HCT116 (cell line): ENCODE measurements at regions not wholly inside any gene's neighbourhood (a gene's known extent, or its start where the extent isn't known, plus 50 kb on each side); places are given as distances from the start of the nearest gene placed in this dataset.

Source experiments
- ATAC-seq: fragments of 200-7000 bp; cut with Tn5 transposase; 2 replicates; pipeline ENCODE4 v1.9.1; 2020; ENCODE audit warnings: mild to moderate bottlenecking, moderate library complexity
- BruUV-seq: library from RNA; stranded (reverse); fragments of 400-500 nt; replicated peaks from 2 replicates; lab custom pipeline; 2021; lab: Mats Ljungman, UMichigan
- CTCF ChIA-PET: fragments of 300-600 bp; sonication (Branson Sonifier 250); formaldehyde crosslinking; loops from one replicate; lab custom pipeline; 2021; ENCODE audit warnings: antibody characterized with exemption; lab: Charles Lee
- POLR2A ChIA-PET: fragments of 300-600, 350-600 bp; sonication (Branson Sonifier 250); formaldehyde crosslinking; loops from one replicate; lab custom pipeline; 2021; ENCODE audit warnings: antibody characterized with exemption; lab: Charles Lee
- RAD21 ChIA-PET, 2 experiments: fragments of 300-600 bp; sonication (Branson Sonifier 250); formaldehyde crosslinking; loops; one replicate each; lab custom pipeline; 2023; ENCODE audit warnings: low total read pairs in 2 of 2; ENCODE audit not compliant: uncharacterized antibody in 2 of 2, unreplicated experiment in 2 of 2, low non-redundant PET in 1 of 2; lab: Charles Lee
- DNase-seq: peaks from one replicate; pipeline ENCODE4 v3.0.0-alpha.2; 2010; ENCODE audit warnings: low read depth, low spot score
- H2AFZ ChIP-seq: fragments of 200-600 bp; shearing (Covaris generic), sonication (generic); 2 replicates; pipeline ENCODE4 v1.6.1; 2017; ENCODE audit warnings: low read depth, mixed run types, mixed read lengths, antibody characterized with exemption, low read length; ENCODE audit not compliant: poor library complexity, severe bottlenecking
- H3K27ac ChIP-seq: 2 replicates; pipeline ENCODE4 v1.5.1; 2012; ENCODE audit warnings: low read depth, low read length
- H3K27me3 ChIP-seq: fragments of 200-600 bp; sonication (generic); 2 replicates; pipeline ENCODE4 v1.6.1; 2016; ENCODE audit warnings: mixed run types, low read length, mixed read lengths; ENCODE audit not compliant: insufficient read depth
- H3K36me3 ChIP-seq, 2 experiments: fragments of 200-500 bp in 1 of 2; fragments of 200-600 bp in 1 of 2; sonication (Bioruptor generic) in 1 of 2; sonication (generic) in 1 of 2; 2 replicates each; pipeline versions ENCODE4 v1.5.1 to v1.6.1; 2014 to 2016; ENCODE audit warnings: low read length in 2 of 2, inconsistent platforms in 1 of 2, mixed read lengths in 1 of 2, mixed run types in 1 of 2; ENCODE audit not compliant: insufficient read depth in 2 of 2, control insufficient read depth in 1 of 2
- H3K4me1 ChIP-seq, 2 experiments: fragments of 200-600 bp in 1 of 2; sonication (generic) in 1 of 2; 2 replicates each; pipeline versions ENCODE4 v1.5.1 to v1.6.1; 2012 to 2017; ENCODE audit warnings: low read length in 2 of 2, inconsistent platforms in 1 of 2, mild to moderate bottlenecking in 1 of 2, mixed read lengths in 1 of 2, mixed run types in 1 of 2, moderate library complexity in 1 of 2; ENCODE audit not compliant: insufficient read depth in 2 of 2, control insufficient read depth in 1 of 2
- H3K4me2 ChIP-seq: fragments of 200-600 bp; sonication (generic); 2 replicates; pipeline ENCODE4 v1.6.1; 2017; ENCODE audit warnings: mixed run types, low read length, mixed read lengths
- H3K4me3 ChIP-seq, 2 experiments: fragments of 200-600 bp in 1 of 2; sonication (generic) in 1 of 2; replicated peaks in 1 of 2; 2 replicates each; pipeline ENCODE4 v1.5.1; 2011 to 2016; ENCODE audit warnings: low read length in 2 of 2, control low read depth in 1 of 2, low read depth in 1 of 2, mild to moderate bottlenecking in 1 of 2, mixed read lengths in 1 of 2, mixed run types in 1 of 2
- H3K79me2 ChIP-seq: fragments of 200-600 bp; sonication (generic); 2 replicates; pipeline ENCODE4 v1.6.1; 2017; ENCODE audit warnings: mild to moderate bottlenecking, mixed run types, low read length, moderate library complexity, mixed read lengths; ENCODE audit not compliant: insufficient read depth
- H3K9ac ChIP-seq: fragments of 200-600 bp; sonication (generic); 2 replicates; pipeline ENCODE4 v1.6.1; 2016; ENCODE audit warnings: low read length, mixed read lengths
- H3K9me2 ChIP-seq: fragments of 200-600 bp; sonication (generic), shearing (Covaris generic); 2 replicates; pipeline ENCODE4 v1.6.1; 2017; ENCODE audit warnings: mixed run types, mild to moderate bottlenecking, moderate library complexity; ENCODE audit not compliant: insufficient read depth
- H3K9me3 ChIP-seq, 2 experiments: fragments of 200-500 bp in 1 of 2; fragments of 200-600 bp in 1 of 2; sonication (Bioruptor generic) in 1 of 2; sonication (generic) in 1 of 2; 2 replicates each; pipeline ENCODE4 v1.6.1; 2014 to 2017; ENCODE audit warnings: low read length in 2 of 2, mixed read lengths in 2 of 2, inconsistent platforms in 1 of 2, low read depth in 1 of 2, mild to moderate bottlenecking in 1 of 2, mixed run types in 1 of 2, moderate library complexity in 1 of 2; ENCODE audit not compliant: control insufficient read depth in 1 of 2, insufficient read depth in 1 of 2
- H4K20me1 ChIP-seq: fragments of 200-600 bp; sonication (generic), shearing (Covaris generic); 2 replicates; pipeline ENCODE4 v1.6.1; 2017; ENCODE audit warnings: mixed run types, mild to moderate bottlenecking, moderate library complexity; ENCODE audit not compliant: insufficient read depth
- CBX3 ChIP-seq: IDR thresholded peaks from 2 replicates; pipeline ENCODE4 v1.6.1; 2012; ENCODE audit warnings: low read depth
- CTCF ChIP-seq, 3 experiments: fragments of 200-600 bp in 1 of 3; sonication (generic) in 1 of 3; IDR thresholded peaks in 2 of 3; conservative IDR thresholded peaks in 1 of 3; 2 replicates each; pipeline ENCODE4 v1.5.1; 2012 to 2017; ENCODE audit warnings: low read depth in 2 of 3, low read length in 2 of 3, antibody characterized with exemption in 1 of 3, borderline replicate concordance in 1 of 3, control low read depth in 1 of 3, mild to moderate bottlenecking in 1 of 3, mixed read lengths in 1 of 3, mixed run types in 1 of 3, moderate library complexity in 1 of 3; ENCODE audit not compliant: insufficient read depth in 1 of 3
- EGR1 ChIP-seq: IDR thresholded peaks from 2 replicates; pipeline ENCODE4 v1.6.1; 2012; ENCODE audit warnings: low read depth
- ELF1 ChIP-seq: IDR thresholded peaks from 2 replicates; pipeline ENCODE4 v1.6.1; 2012; ENCODE audit warnings: low read depth, borderline replicate concordance
- EZH2 ChIP-seq: fragments of 200-600 bp; sonication (generic); IDR thresholded peaks from 2 replicates; pipeline ENCODE4 v1.6.1; 2017; ENCODE audit warnings: antibody characterized with exemption, mixed run types
- EZH2phosphoT487 ChIP-seq: fragments of 200-600 bp; IDR thresholded peaks from 2 replicates; pipeline ENCODE4 v1.6.1; 2018; ENCODE audit warnings: antibody characterized with exemption, borderline replicate concordance
- FOSL1 ChIP-seq: IDR thresholded peaks from 2 replicates; pipeline ENCODE4 v1.6.1; 2012; ENCODE audit warnings: low read depth
- JUND ChIP-seq: IDR thresholded peaks from 2 replicates; pipeline ENCODE4 v1.6.1; 2012
- MAX ChIP-seq: IDR thresholded peaks from 2 replicates; pipeline ENCODE4 v1.6.1; 2012
- POLR2A ChIP-seq: IDR thresholded peaks from 2 replicates; pipeline ENCODE4 v1.7.0; 2011; ENCODE audit warnings: borderline replicate concordance; ENCODE audit not compliant: insufficient read depth, insufficient read length; ENCODE audit errors: extremely low read depth
- POLR2AphosphoS5 ChIP-seq: IDR thresholded peaks from 2 replicates; pipeline ENCODE4 v1.6.1; 2011; ENCODE audit warnings: mild to moderate bottlenecking, low read depth, low read length, moderate library complexity
- REST ChIP-seq: IDR thresholded peaks from 2 replicates; pipeline ENCODE4 v1.6.1; 2012; ENCODE audit warnings: low read depth
- SIN3A ChIP-seq: IDR thresholded peaks from 2 replicates; pipeline ENCODE4 v1.6.1; 2012; ENCODE audit warnings: low read depth
- SP1 ChIP-seq: IDR thresholded peaks from 2 replicates; pipeline ENCODE4 v1.6.1; 2012; ENCODE audit warnings: low read depth
- SRF ChIP-seq: IDR thresholded peaks from 2 replicates; pipeline ENCODE4 v1.6.1; 2012; ENCODE audit warnings: low read depth
- TCF7L2 ChIP-seq: IDR thresholded peaks from 2 replicates; pipeline ENCODE4 v1.7.0; 2011; ENCODE audit warnings: borderline replicate concordance, inconsistent platforms; ENCODE audit not compliant: insufficient read depth, insufficient read length; ENCODE audit errors: extremely low read depth
- YY1 ChIP-seq: IDR thresholded peaks from 2 replicates; pipeline ENCODE4 v1.6.1; 2011; ENCODE audit warnings: low read length, low read depth, moderate library complexity, mild to moderate bottlenecking; ENCODE audit not compliant: insufficient replicate concordance; ENCODE audit errors: extremely low read depth
- ZBTB33 ChIP-seq: IDR thresholded peaks from 2 replicates; pipeline ENCODE4 v1.6.1; 2011; ENCODE audit warnings: mild to moderate bottlenecking, low read length, moderate library complexity; ENCODE audit not compliant: insufficient replicate concordance; ENCODE audit errors: extremely low read depth
- ZFX ChIP-seq: fragments of 450-650 bp; IDR thresholded peaks from 2 replicates; pipeline ENCODE4 v1.6.1; 2017
- ZNF274 ChIP-seq: fragments of 200-500 bp; sonication (Bioruptor generic); IDR thresholded peaks from 2 replicates; pipeline ENCODE4 v1.6.1; 2014; ENCODE audit warnings: mild to moderate bottlenecking, low read depth, low read length, inconsistent platforms
- intact Hi-C: fragments of 100-400 bp; cut with micrococcal nuclease; formaldehyde crosslinking; loops from 2 replicates; pipeline ENCODE4 v1.10.0; 2022

- TF ChIP-seq CBX3, result no peak
- no peak for TF ChIP-seq JUND
- TF ChIP-seq EZH2, result no peak
- TF ChIP-seq ZBTB33, result no peak
- no peak for TF ChIP-seq ZNF274
- no peak for TF ChIP-seq ELF1
- TF ChIP-seq REST, result no peak
- no peak for TF ChIP-seq ZFX
- TF ChIP-seq SRF, result no peak
- no peak for TF ChIP-seq POLR2AphosphoS5
- no peak for TF ChIP-seq SIN3A
- TF ChIP-seq EZH2phosphoT487, result no peak
- no peak for TF ChIP-seq SP1
- TF ChIP-seq EGR1, result no peak
- no peak for TF ChIP-seq YY1
- TF ChIP-seq FOSL1, result no peak
- no peak for TF ChIP-seq MAX
- TF ChIP-seq CTCF (IDR thresholded peaks at IDR 0.05 in 2 of 3, conservative IDR thresholded peaks at IDR 0.05 in 1 of 3; ENCODE audit: borderline replicate concordance in 1 of 3, insufficient read depth in 1 of 3, low read depth in 2 of 3, low read length in 2 of 3), result no peak
- TF ChIP-seq TCF7L2, result no peak
- no peak for TF ChIP-seq POLR2A
- H3K9me3 ChIP-seq, result no peaks in the 10 kb centered on the region
- no peak for ATAC-seq
- no peaks in the 10 kb centered on the region for H4K20me1 ChIP-seq
- no peak overlapping the region for H3K4me3 ChIP-seq
- H3K9ac ChIP-seq, result no peak overlapping the region
- peaks cover 7 to 8% of the 10 kb centered on the region in 2 experiments for H3K4me1 ChIP-seq
- no peaks in the 10 kb centered on the region for H3K36me3 ChIP-seq
- no peak for DNase-seq
- no peak overlapping the region for H3K4me2 ChIP-seq
- no peaks in the 10 kb centered on the region for H3K9me2 ChIP-seq
- H3K79me2 ChIP-seq, result no peaks in the 10 kb centered on the region
- no peak overlapping the region for H2AFZ ChIP-seq
- no TSS peak for BruUV-seq
- intact Hi-C loops, result no loop called here
- POLR2A ChIA-PET, result no interaction called here
- H3K27ac ChIP-seq, result no peak overlapping the region
- H3K27me3 ChIP-seq, result 0 out of 2 replicates have a peak, but pooled peaks cover 3% of the 10 kb centered on the region
- CTCF ChIA-PET, result no interaction called here
- RAD21 ChIA-PET, result no interaction called here
Measured at GRCh38 chr22:27213766-27214581, 556.6 kb downstream of the MIAT start.
